ENCODE measurements at regions not wholly inside any gene's neighbourhood (a gene's known extent, or its start where the extent isn't known, plus 50 kb on each side); places are given as distances from the start of the nearest gene placed in this dataset.

DNA sequence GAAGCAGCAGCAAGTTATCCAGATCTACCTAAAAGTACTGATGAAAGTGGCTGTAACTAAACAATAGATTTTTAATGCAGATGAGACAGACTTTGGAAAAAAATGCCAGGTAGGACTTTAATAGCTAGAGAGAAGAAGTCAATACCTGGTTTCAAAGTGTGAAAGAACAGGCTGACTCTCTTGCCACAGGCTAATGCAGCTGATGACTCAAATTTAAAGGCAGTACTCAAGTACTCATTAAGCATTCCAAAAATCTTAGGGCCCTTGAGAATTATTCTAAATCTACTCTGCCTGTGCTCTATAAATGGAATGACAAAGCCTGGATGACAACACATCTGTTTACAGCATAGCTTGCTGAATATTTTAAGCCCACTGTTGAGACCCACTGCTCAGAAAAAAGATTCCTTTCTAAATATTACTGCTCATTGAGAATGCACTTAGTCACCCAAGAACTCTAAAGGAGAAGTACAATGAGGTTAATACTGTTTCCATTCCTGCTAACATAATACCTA is 68.6 kb upstream of the SYT1 start:
- no peak for TF ChIP-seq CTCF (IDR thresholded peaks at IDR 0.05)
- H3K27ac Mint-ChIP-seq, result no peak overlapping the region
- peaks cover 6% of the 10 kb centered on the region; the same call in 1 of the 2 replicates for H3K36me3 Mint-ChIP-seq (ENCODE audit: low read depth)
- DNase-seq, result no peak
- no peaks in the 10 kb centered on the region for H3K9me3 Mint-ChIP-seq
- no peak overlapping the region for H3K4me3 Mint-ChIP-seq
- H3K27me3 Mint-ChIP-seq (ENCODE audit: insufficient read depth), result no peaks in the 10 kb centered on the region
- peaks cover 6% of the 10 kb centered on the region; the same call in 1 of the 2 replicates for H3K4me1 Mint-ChIP-seq (ENCODE audit: low read depth)

DNA sequence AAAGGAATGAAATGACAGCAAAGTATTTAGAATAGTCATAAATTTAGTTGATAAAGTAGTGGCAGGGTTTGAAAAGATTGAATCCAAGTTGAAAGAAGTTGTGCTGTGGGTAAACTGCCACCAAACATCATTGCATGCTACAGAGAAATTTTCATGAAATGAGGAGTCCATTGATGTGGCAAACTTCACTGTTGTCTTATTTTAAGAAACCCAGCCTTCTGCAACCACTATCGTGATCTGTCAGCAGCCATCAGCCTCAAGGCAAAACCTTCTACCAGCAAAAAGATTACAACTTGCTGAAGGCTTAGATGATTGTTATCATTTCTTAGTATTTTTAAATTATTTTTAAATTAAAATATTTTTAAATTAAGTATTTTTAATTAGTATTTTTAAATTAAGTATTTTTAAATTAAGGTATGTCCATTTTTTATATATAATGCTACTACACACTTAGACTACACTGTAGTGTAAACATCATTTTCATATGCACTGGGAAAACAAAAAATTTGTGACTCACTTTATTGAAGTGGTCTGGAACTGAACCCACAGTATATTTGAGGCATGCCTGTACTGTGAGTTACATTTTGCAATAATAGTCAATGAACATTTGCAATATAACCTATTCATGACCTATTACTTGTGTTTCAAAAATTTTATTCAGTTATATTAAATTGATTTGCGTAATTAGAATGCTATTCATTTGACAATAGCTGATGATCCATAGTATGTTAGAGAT is 67.2 kb upstream of the SYT1 start:
- Mint-ChIP-seq H3K27ac (no peak overlapping the region), H3K4me3 (no peak overlapping the region), H3K9me3 (no peaks in the 10 kb centered on the region), H3K36me3 (ENCODE audit: low read depth) (peaks cover 6% of the 10 kb centered on the region; the same call in 1 of the 2 replicates), H3K4me1 (ENCODE audit: low read depth) (peaks cover 10% of the 10 kb centered on the region), H3K27me3 (ENCODE audit: insufficient read depth) (no peaks in the 10 kb centered on the region)
- TF ChIP-seq CTCF (IDR thresholded peaks at IDR 0.05), result no peak
- DNase-seq, result no peak

- Mint-ChIP-seq H3K36me3 (ENCODE audit: low read depth) (peaks cover 6% of the 10 kb centered on the region; the same call in 1 of the 2 replicates), H3K4me3 (no peak overlapping the region), H3K27me3 (ENCODE audit: insufficient read depth) (no peaks in the 10 kb centered on the region), H3K4me1 (ENCODE audit: low read depth) (peaks cover 13% of the 10 kb centered on the region), H3K27ac (no peak overlapping the region), H3K9me3 (no peaks in the 10 kb centered on the region)
- DNase-seq, result no peak
- TF ChIP-seq CTCF (IDR thresholded peaks at IDR 0.05), result no peak
Measured at GRCh38 chr12:78799649-78800048, 64.9 kb upstream of the SYT1 start.

- Mint-ChIP-seq H3K4me3 (no peak overlapping the region), H3K36me3 (ENCODE audit: low read depth) (no peaks in the 10 kb centered on the region), H3K27ac (no peak overlapping the region; the same call in 1 of the 2 replicates), H3K4me1 (ENCODE audit: low read depth) (peaks cover 13% of the 10 kb centered on the region), H3K27me3 (ENCODE audit: insufficient read depth) (no peaks in the 10 kb centered on the region), H3K9me3 (no peaks in the 10 kb centered on the region)
- TF ChIP-seq CTCF (IDR thresholded peaks at IDR 0.05), result no peak
- DNase-seq, result peak; percentile 61
Measured at GRCh38 chr12:78802593-78802992, 62.0 kb upstream of the SYT1 start.

DNA sequence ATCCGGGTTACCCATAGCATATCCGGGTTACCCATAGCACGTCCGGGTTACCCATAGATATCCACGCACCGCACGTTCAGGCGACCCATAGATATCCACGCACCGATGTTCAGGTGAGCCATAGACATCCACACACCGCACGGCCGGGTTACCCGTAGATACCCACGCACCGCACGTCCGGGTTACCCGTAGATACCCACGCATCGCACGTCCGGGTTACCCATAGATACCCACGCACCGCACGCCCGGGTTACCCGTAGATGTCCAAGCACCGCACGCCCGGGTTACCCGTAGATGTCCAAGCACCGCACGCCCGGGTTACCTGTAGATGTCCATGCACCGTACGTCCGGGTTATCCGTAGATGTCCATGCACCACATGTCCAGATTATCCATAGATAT is 60.3 kb upstream of the SYT1 start:
- DNase-seq, result no peak
- Mint-ChIP-seq H3K4me1 (ENCODE audit: low read depth) (peaks cover 13% of the 10 kb centered on the region), H3K9me3 (no peaks in the 10 kb centered on the region), H3K36me3 (ENCODE audit: low read depth) (no peaks in the 10 kb centered on the region), H3K4me3 (no peak overlapping the region), H3K27me3 (ENCODE audit: insufficient read depth) (no peaks in the 10 kb centered on the region), H3K27ac (no peak overlapping the region)
- no peak for TF ChIP-seq CTCF (IDR thresholded peaks at IDR 0.05)

All from HFFc6 (cell line).